Right atrium auricular region (tissue), 2 donors: ENCODE measurements at regions not wholly inside any gene's neighbourhood (a gene's known extent, or its start where the extent isn't known, plus 50 kb on each side); places are given as distances from the start of the nearest gene placed in this dataset.

Experiments used
- DNase-seq: peaks from one replicate; pipeline ENCODE4 v3.0.0-alpha.2; 2019; ENCODE audit warnings: low spot score
- H3K27ac ChIP-seq, 2 donors: fragments of 200-600 bp; sonication (generic); 1 replicate in 1 of 2; 2 replicates in 1 of 2; pipeline ENCODE4 v1.5.1; 2016 to 2019
- H3K27me3 ChIP-seq, 2 donors: fragments of 200-600 bp; sonication (generic); one replicate each; pipeline versions ENCODE4 v1.5.1 to v1.6.0; 2017 to 2019
- H3K36me3 ChIP-seq: fragments of 200-600 bp; sonication (generic); one replicate; pipeline ENCODE4 v1.5.1; 2016
- H3K4me1 ChIP-seq, 2 donors: fragments of 200-600 bp; sonication (generic); one replicate each; pipeline versions ENCODE4 v1.5.1 to v1.6.0; 2017 to 2019
- H3K4me3 ChIP-seq, 2 donors: fragments of 200-600 bp; sonication (generic); 1 replicate in 1 of 2; 2 replicates in 1 of 2; pipeline ENCODE4 v1.5.1; 2017 to 2019; ENCODE audit warnings: mild to moderate bottlenecking in 1 of 2, moderate library complexity in 1 of 2
- H3K9me3 ChIP-seq, 2 donors: fragments of 200-600 bp; sonication (generic); one replicate each; pipeline ENCODE4 v1.5.1; 2019
- CTCF ChIP-seq, 2 donors: fragments of 200-600 bp; sonication (generic); IDR thresholded peaks; one replicate each; pipeline ENCODE4 v1.5.1; 2019; ENCODE audit warnings: antibody characterized with exemption in 2 of 2

GRCh38 chr3:106121491-106122289 is 252.9 kb upstream of the CBLB start:
- TF ChIP-seq CTCF (IDR thresholded peaks at IDR 0.05), result no peak
- H3K27ac ChIP-seq, result no peak overlapping the region
- H3K27me3 ChIP-seq, result no peaks in the 10 kb centered on the region
- no peaks in the 10 kb centered on the region for H3K36me3 ChIP-seq
- H3K4me1 ChIP-seq, result peaks cover 0 to 15% of the 10 kb centered on the region in 2 donors
- H3K9me3 ChIP-seq, result no peaks in the 10 kb centered on the region
- DNase-seq, result no peak
- H3K4me3 ChIP-seq, result no peak overlapping the region

GRCh38 chr3:106124818-106125217 is 256.0 kb upstream of the CBLB start:
- no peak for TF ChIP-seq CTCF (IDR thresholded peaks at IDR 0.05)
- H3K27me3 ChIP-seq, result no peaks in the 10 kb centered on the region
- no peak for DNase-seq
- H3K27ac ChIP-seq, result no peak overlapping the region
- H3K36me3 ChIP-seq, result no peaks in the 10 kb centered on the region
- no peaks in the 10 kb centered on the region for H3K9me3 ChIP-seq
- H3K4me3 ChIP-seq, result no peak overlapping the region
- peaks cover 0 to 15% of the 10 kb centered on the region in 2 donors for H3K4me1 ChIP-seq

GRCh38 chr3:106125321-106125720 is 256.5 kb upstream of the CBLB start:
- no peak for TF ChIP-seq CTCF (IDR thresholded peaks at IDR 0.05)
- H3K27ac ChIP-seq, result no peak overlapping the region
- no peaks in the 10 kb centered on the region for H3K36me3 ChIP-seq
- DNase-seq, result no peak
- no peaks in the 10 kb centered on the region for H3K9me3 ChIP-seq
- H3K27me3 ChIP-seq, result no peaks in the 10 kb centered on the region
- H3K4me3 ChIP-seq, result no peak overlapping the region
- peaks cover 0 to 13% of the 10 kb centered on the region in 2 donors for H3K4me1 ChIP-seq

- no peak for DNase-seq
- Histone ChIP-seq H3K9me3 (no peaks in the 10 kb centered on the region), H3K27ac (no peak overlapping the region), H3K27me3 (no peaks in the 10 kb centered on the region), H3K4me1 (peaks cover 0 to 19% of the 10 kb centered on the region in 2 donors), H3K4me3 (no peak overlapping the region), H3K36me3 (no peaks in the 10 kb centered on the region)
- no peak for TF ChIP-seq CTCF (IDR thresholded peaks at IDR 0.05)
Measured at GRCh38 chr3:106126067-106126845, 257.4 kb upstream of the CBLB start.

GRCh38 chr3:106126846-106127235 is 258.0 kb upstream of the CBLB start:
- no peak overlapping the region for H3K4me3 ChIP-seq
- no peaks in the 10 kb centered on the region for H3K36me3 ChIP-seq
- H3K9me3 ChIP-seq, result no peaks in the 10 kb centered on the region
- H3K4me1 ChIP-seq, result peaks cover 0 to 21% of the 10 kb centered on the region in 2 donors
- no peak for TF ChIP-seq CTCF (IDR thresholded peaks at IDR 0.05)
- DNase-seq, result no peak
- no peaks in the 10 kb centered on the region for H3K27me3 ChIP-seq
- H3K27ac ChIP-seq, result no peak overlapping the region
